ENCODE measurements at regions not wholly inside any gene's neighbourhood (a gene's known extent, or its start where the extent isn't known, plus 50 kb on each side); places are given as distances from the start of the nearest gene placed in this dataset.

GRCh38 chr1:31509124-31510072, 66.9 kb upstream of the TINAGL1 start (continued):
- no peak for TF ChIP-seq SRSF9 (IDR thresholded peaks at IDR 0.05; ENCODE audit: borderline replicate concordance, insufficient read depth, low read depth, low read length, poor library complexity, severe bottlenecking)
- TF ChIP-seq ZNF24 (IDR thresholded peaks at IDR 0.05), result no peak
- TF ChIP-seq PCBP1 (IDR thresholded peaks at IDR 0.05; ENCODE audit: borderline replicate concordance, low read depth, low read length), result no peak
- no peak; the same call in 1 of the 2 replicates for TF ChIP-seq ZNF652 (CRISPR knock-in tag; IDR thresholded peaks at IDR 0.05; ENCODE audit: borderline replicate concordance, low read depth)
- peak; percentile 75 for TF ChIP-seq POLR2G (IDR thresholded peaks at IDR 0.05; ENCODE audit: low read depth, low read length)
- TF ChIP-seq CENPX (CRISPR knock-in tag; IDR thresholded peaks at IDR 0.05), result no peak
- TF ChIP-seq ZNF333 (CRISPR knock-in tag; IDR thresholded peaks at IDR 0.05; ENCODE audit: borderline replicate concordance), result no peak; the same call in 1 of the 2 replicates
- TF ChIP-seq ZNF704 (CRISPR knock-in tag; IDR thresholded peaks at IDR 0.05; ENCODE audit: borderline replicate concordance), result 0 out of 2 replicates have a peak, but pooled peaks have one; percentile 15
- no peak for TF ChIP-seq ZHX1 (CRISPR knock-in tag; IDR thresholded peaks at IDR 0.05; ENCODE audit: low read depth)
- TF ChIP-seq CCDC6 (CRISPR knock-in tag; IDR thresholded peaks at IDR 0.05), result peak; percentile 46
- peak; percentile 34; the same call in 1 of the 2 replicates for TF ChIP-seq HHEX (CRISPR knock-in tag; IDR thresholded peaks at IDR 0.05)
- no peak for TF ChIP-seq MBD4 (IDR thresholded peaks at IDR 0.05; ENCODE audit: borderline replicate concordance, low read length)
- TF ChIP-seq SAFB2 (CRISPR knock-in tag; IDR thresholded peaks at IDR 0.05; ENCODE audit: borderline replicate concordance, low read depth), result peak; percentile 14; the same call in 1 of the 2 replicates
- peak in 1 of 2 experiments; percentile 68; a peak in 3 of 4 replicates for TF ChIP-seq NR2F1 (CRISPR knock-in tag; IDR thresholded peaks at IDR 0.05)
- TF ChIP-seq ZNF468 (CRISPR knock-in tag; IDR thresholded peaks at IDR 0.05), result no peak
- TF ChIP-seq PAF1 (CRISPR knock-in tag; IDR thresholded peaks at IDR 0.05), result no peak
- no peak for TF ChIP-seq ZNF317 (CRISPR knock-in tag; IDR thresholded peaks at IDR 0.05)
- no peak for TF ChIP-seq ZNF549 (CRISPR knock-in tag; IDR thresholded peaks at IDR 0.05)
- no peak for TF ChIP-seq ZBTB33 (CRISPR knock-in tag; IDR thresholded peaks at IDR 0.05)
- no peak for TF ChIP-seq NFRKB (IDR thresholded peaks at IDR 0.05)
- peak; percentile 88 for TF ChIP-seq ZNF563 (CRISPR knock-in tag; IDR thresholded peaks at IDR 0.05)

Data from HepG2 (cell line).